ENCODE measurements at regions not wholly inside any gene's neighbourhood (a gene's known extent, or its start where the extent isn't known, plus 50 kb on each side); places are given as distances from the start of the nearest gene placed in this dataset.

GRCh38 chr2:224109751-224110150 lies 70.7 kb upstream of the SERPINE2 start:
- peaks cover 0 to 8% (median 0%) of the 10 kb centered on the region in 3 donors for H3K9me3 ChIP-seq
- peak overlapping the region in 1 of 4 donors; percentile 5 for H3K27ac ChIP-seq
- WGBS, 2 donors (ENCODE audit: low coverage in 1 of 2): 54 to 76% methylated on average over 6 of the region's 6 CpGs
- H3K4me3 ChIP-seq: no peak overlapping the region
- no peaks in the 10 kb centered on the region for H3K27me3 ChIP-seq
- H3K4me1 ChIP-seq: no peaks in the 10 kb centered on the region
- no peak for ATAC-seq
- TF ChIP-seq POLR2A (IDR thresholded peaks at IDR 0.05) (no peak), POLR2AphosphoS5 (IDR thresholded peaks at IDR 0.05) (no peak), EP300 (IDR thresholded peaks at IDR 0.05) (no peak)
- TF ChIP-seq, protein P1, sequence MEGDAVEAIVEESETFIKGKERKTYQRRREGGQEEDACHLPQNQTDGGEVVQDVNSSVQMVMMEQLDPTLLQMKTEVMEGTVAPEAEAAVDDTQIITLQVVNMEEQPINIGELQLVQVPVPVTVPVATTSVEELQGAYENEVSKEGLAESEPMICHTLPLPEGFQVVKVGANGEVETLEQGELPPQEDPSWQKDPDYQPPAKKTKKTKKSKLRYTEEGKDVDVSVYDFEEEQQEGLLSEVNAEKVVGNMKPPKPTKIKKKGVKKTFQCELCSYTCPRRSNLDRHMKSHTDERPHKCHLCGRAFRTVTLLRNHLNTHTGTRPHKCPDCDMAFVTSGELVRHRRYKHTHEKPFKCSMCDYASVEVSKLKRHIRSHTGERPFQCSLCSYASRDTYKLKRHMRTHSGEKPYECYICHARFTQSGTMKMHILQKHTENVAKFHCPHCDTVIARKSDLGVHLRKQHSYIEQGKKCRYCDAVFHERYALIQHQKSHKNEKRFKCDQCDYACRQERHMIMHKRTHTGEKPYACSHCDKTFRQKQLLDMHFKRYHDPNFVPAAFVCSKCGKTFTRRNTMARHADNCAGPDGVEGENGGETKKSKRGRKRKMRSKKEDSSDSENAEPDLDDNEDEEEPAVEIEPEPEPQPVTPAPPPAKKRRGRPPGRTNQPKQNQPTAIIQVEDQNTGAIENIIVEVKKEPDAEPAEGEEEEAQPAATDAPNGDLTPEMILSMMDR (IDR thresholded peaks at IDR 0.05): no peak
- H3K36me3 ChIP-seq: no peaks in the 10 kb centered on the region

GRCh38 chr2:224106794-224107193 lies 67.7 kb upstream of the SERPINE2 start:
- no peaks in the 10 kb centered on the region for H3K27me3 ChIP-seq
- TF ChIP-seq POLR2AphosphoS5 (IDR thresholded peaks at IDR 0.05) (no peak), EP300 (IDR thresholded peaks at IDR 0.05) (no peak), POLR2A (IDR thresholded peaks at IDR 0.05) (no peak)
- TF ChIP-seq, protein P1 (IDR thresholded peaks at IDR 0.05): no peak
- H3K27ac ChIP-seq: no peak overlapping the region
- peaks cover 0 to 10% (median 0%) of the 10 kb centered on the region in 3 donors for H3K4me1 ChIP-seq
- no peak for ATAC-seq
- 83 to 100% methylated on average over 2 of the region's 2 CpGs for WGBS, 2 donors (ENCODE audit: low coverage in 1 of 2)
- H3K9me3 ChIP-seq: no peaks in the 10 kb centered on the region
- no peak overlapping the region for H3K4me3 ChIP-seq
- H3K36me3 ChIP-seq: no peaks in the 10 kb centered on the region

DNA sequence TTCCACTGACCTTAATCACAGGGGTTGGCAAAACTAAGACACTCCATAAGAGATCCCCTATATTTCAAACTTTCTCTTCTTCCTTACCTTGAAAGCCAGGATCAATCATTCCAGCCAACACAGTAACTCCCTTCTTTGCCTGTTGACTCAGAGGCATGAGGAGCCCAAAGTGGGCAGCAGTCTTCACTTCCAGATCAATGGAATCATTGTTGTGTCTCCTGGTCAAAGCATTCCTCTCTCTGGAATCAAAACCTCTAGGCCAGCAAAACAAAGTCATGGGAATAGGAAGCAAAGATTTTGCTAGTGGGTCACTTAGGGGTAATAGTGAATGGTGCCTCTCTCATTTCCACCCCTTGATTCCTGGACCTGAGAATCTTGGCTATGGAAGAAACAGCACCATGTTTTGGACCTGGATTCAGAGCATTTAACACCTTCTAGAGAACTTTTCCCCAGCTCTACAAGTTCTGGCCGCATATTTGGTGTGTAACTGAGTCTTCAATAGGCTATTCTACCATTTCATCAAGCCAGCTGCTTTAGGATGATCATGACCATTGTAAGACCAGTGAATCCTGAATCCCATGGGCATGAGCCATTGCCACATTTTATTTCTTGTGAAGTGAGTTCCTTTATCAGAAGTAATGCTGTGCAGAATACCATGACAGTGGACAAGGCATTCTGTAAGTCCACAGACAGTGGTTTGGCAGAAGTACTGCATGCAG lies 65.7 kb upstream of the SERPINE2 start:
- H3K36me3 ChIP-seq: no peaks in the 10 kb centered on the region
- no peak overlapping the region for H3K4me3 ChIP-seq
- ATAC-seq: no peak
- H3K27ac ChIP-seq: no peak overlapping the region
- WGBS, 2 donors (ENCODE audit: low coverage in 1 of 2): 92 to 100% methylated on average over 1 of the region's 1 CpG
- TF ChIP-seq POLR2AphosphoS5 (IDR thresholded peaks at IDR 0.05) (no peak), POLR2A (IDR thresholded peaks at IDR 0.05) (no peak), EP300 (IDR thresholded peaks at IDR 0.05) (no peak)
- TF ChIP-seq, protein P1 (IDR thresholded peaks at IDR 0.05): no peak
- H3K9me3 ChIP-seq: no peaks in the 10 kb centered on the region
- peaks cover 0 to 10% (median 0%) of the 10 kb centered on the region in 3 donors for H3K4me1 ChIP-seq
- H3K27me3 ChIP-seq: no peaks in the 10 kb centered on the region

DNA sequence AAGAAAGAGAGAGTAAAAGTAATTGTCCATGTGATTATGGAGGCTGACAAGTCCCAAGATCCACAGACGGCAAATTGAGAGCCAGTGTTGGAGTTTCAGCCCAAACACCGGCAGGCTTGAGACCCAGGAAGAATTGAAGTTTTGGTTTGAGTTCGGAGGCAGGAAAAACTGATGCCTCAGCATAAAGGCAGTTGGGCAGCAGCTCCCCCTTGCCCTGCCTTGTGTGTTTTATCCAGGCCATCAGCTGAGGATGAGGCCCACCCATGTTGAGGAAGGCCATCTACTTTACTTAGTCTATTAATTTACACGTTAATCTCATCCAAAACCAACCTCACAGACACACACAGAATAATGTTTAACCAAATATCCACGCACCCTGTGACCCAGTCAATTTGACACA lies 64.6 kb upstream of the SERPINE2 start:
- H3K27me3 ChIP-seq: no peaks in the 10 kb centered on the region
- ATAC-seq: no peak
- no peak overlapping the region for H3K4me3 ChIP-seq
- H3K27ac ChIP-seq: no peak overlapping the region
- peaks cover 0 to 10% (median 0%) of the 10 kb centered on the region in 3 donors for H3K4me1 ChIP-seq
- TF ChIP-seq POLR2A (IDR thresholded peaks at IDR 0.05) (no peak), POLR2AphosphoS5 (IDR thresholded peaks at IDR 0.05) (no peak), EP300 (IDR thresholded peaks at IDR 0.05) (no peak)
- TF ChIP-seq, protein P1 (IDR thresholded peaks at IDR 0.05): no peak
- 50 to 57% methylated on average over 5 of the region's 5 CpGs for WGBS, 2 donors (ENCODE audit: low coverage in 1 of 2)
- H3K9me3 ChIP-seq: no peaks in the 10 kb centered on the region
- no peaks in the 10 kb centered on the region for H3K36me3 ChIP-seq

- Histone ChIP-seq H3K27me3 (no peaks in the 10 kb centered on the region), H3K27ac (peak overlapping the region in 2 of 4 donors; percentile 32 to 47), H3K9me3 (no peaks in the 10 kb centered on the region), H3K36me3 (no peaks in the 10 kb centered on the region), H3K4me3 (no peak overlapping the region), H3K4me1 (peaks cover 0 to 10% (median 0%) of the 10 kb centered on the region in 3 donors)
- WGBS, 2 donors (ENCODE audit: low coverage in 1 of 2): 12 to 57% methylated on average over 1 of the region's 1 CpG
- TF ChIP-seq POLR2AphosphoS5 (IDR thresholded peaks at IDR 0.05): no peak
- ATAC-seq: no peak
These were observed 63.9 kb upstream of the SERPINE2 start for GRCh38 chr2:224102991-224103390.

Measured in gastroesophageal sphincter (tissue), 4 donors.